ENCODE measurements at regions not wholly inside any gene's neighbourhood (a gene's known extent, or its start where the extent isn't known, plus 50 kb on each side); places are given as distances from the start of the nearest gene placed in this dataset.

DNA sequence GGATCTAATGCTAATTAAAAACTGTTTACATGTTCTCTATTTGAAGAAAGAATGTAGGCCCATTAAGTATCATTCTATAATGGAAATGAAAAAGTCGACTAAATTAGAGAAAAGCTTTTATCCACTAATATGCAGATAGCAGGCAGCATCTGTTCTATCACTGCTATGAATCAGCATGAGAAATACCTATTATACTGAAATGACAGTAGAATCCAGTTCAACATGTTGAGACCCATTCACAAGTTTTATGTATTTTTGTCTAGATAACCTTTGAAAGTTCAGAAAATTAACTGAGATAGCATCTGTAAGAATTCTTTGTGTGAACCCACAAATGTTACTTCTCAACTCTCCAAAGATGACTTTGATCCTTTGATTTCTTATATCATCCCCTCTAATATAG, 1254.4 kb upstream of the ADGRL3 start:
- ChIA-PET POLR2A (ENCODE audit: unreplicated experiment) (no interaction called here), CTCF (no interaction called here)
- ATAC-seq (no peak), DNase-seq (no peak)
- H3K79me2 ChIP-seq (ENCODE audit: low read length) = no peaks in the 10 kb centered on the region
- H3K9me2 ChIP-seq (replicated peaks; ENCODE audit: low read length) = no peaks in the 10 kb centered on the region
- no peak overlapping the region for H3K4me2 ChIP-seq (ENCODE audit: low read length)
- intact Hi-C loops (cut with micrococcal nuclease) = no loop called here
- no peaks in the 10 kb centered on the region for H3K9me3 ChIP-seq (ENCODE audit: low read length)
- H3F3A ChIP-seq (ENCODE audit: low read length, unreplicated experiment) = no peaks in the 10 kb centered on the region
- no peaks in the 10 kb centered on the region for H3K4me1 ChIP-seq (ENCODE audit: insufficient read depth, low read length)
- TF ChIP-seq EZH2phosphoT487 (IDR thresholded peaks at IDR 0.05; ENCODE audit: borderline replicate concordance, low read length) = no peak
- TF ChIP-seq, protein P1, sequence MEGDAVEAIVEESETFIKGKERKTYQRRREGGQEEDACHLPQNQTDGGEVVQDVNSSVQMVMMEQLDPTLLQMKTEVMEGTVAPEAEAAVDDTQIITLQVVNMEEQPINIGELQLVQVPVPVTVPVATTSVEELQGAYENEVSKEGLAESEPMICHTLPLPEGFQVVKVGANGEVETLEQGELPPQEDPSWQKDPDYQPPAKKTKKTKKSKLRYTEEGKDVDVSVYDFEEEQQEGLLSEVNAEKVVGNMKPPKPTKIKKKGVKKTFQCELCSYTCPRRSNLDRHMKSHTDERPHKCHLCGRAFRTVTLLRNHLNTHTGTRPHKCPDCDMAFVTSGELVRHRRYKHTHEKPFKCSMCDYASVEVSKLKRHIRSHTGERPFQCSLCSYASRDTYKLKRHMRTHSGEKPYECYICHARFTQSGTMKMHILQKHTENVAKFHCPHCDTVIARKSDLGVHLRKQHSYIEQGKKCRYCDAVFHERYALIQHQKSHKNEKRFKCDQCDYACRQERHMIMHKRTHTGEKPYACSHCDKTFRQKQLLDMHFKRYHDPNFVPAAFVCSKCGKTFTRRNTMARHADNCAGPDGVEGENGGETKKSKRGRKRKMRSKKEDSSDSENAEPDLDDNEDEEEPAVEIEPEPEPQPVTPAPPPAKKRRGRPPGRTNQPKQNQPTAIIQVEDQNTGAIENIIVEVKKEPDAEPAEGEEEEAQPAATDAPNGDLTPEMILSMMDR (conservative IDR thresholded peaks at IDR 0.05; ENCODE audit: low read depth, low read length) = no peak
- TF ChIP-seq EZH2 (IDR thresholded peaks at IDR 0.05; ENCODE audit: low read length, unreplicated experiment) = no peak
- no peak overlapping the region for H3K27ac ChIP-seq (ENCODE audit: low read length)
- BruUV-seq (replicated peaks) = no TSS peak
- H4K20me1 ChIP-seq (ENCODE audit: low read length) = no peaks in the 10 kb centered on the region
- no peaks in the 10 kb centered on the region for H3K27me3 ChIP-seq (ENCODE audit: low read length)
- no peaks in the 10 kb centered on the region for H3K36me3 ChIP-seq (ENCODE audit: low read depth, low read length)
- H3K9ac ChIP-seq (ENCODE audit: low read length) = no peak overlapping the region
- H3K4me3 ChIP-seq (ENCODE audit: low read length) = no peak overlapping the region
- H2AFZ ChIP-seq (ENCODE audit: low read length) = no peak overlapping the region

DNA sequence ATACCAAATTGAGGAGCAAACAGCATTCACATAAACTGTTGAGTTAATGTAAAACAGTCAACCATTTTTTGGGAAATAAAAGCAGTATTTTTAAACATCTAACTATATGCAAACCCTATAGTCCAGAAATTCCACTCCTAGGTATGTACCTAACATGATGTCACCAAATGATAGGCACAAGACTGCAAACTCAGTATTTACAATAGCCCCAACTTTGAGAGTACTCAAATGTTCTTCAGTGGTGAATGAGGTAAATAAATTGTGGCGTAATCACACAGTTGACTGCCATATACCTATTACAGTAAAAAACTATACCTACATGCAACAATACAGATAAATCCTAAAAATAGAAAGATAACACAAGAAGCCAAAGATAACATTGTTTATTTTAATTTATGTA, 1243.8 kb upstream of the ADGRL3 start:
- H3K4me3 ChIP-seq (ENCODE audit: low read length) = no peak overlapping the region
- no peaks in the 10 kb centered on the region for H3K4me1 ChIP-seq (ENCODE audit: insufficient read depth, low read length)
- intact Hi-C loops (cut with micrococcal nuclease) = no loop called here
- no peaks in the 10 kb centered on the region for H3K27me3 ChIP-seq (ENCODE audit: low read length)
- H3K9me2 ChIP-seq (replicated peaks; ENCODE audit: low read length) = no peaks in the 10 kb centered on the region
- no peaks in the 10 kb centered on the region for H3K79me2 ChIP-seq (ENCODE audit: low read length)
- H4K20me1 ChIP-seq (ENCODE audit: low read length) = no peaks in the 10 kb centered on the region
- ChIA-PET CTCF (no interaction called here), POLR2A (ENCODE audit: unreplicated experiment) (interaction anchor here (0.6 kb wide), 1 partner anchor 1615 kb away, joined by 4 read pairs; no protein-coding TSS in a partner anchor)
- BruUV-seq (replicated peaks) = no TSS peak
- TF ChIP-seq EZH2 (IDR thresholded peaks at IDR 0.05; ENCODE audit: low read length, unreplicated experiment) (no peak), EZH2phosphoT487 (IDR thresholded peaks at IDR 0.05; ENCODE audit: borderline replicate concordance, low read length) (no peak)
- TF ChIP-seq, protein P1 (conservative IDR thresholded peaks at IDR 0.05; ENCODE audit: low read depth, low read length) = no peak
- H2AFZ ChIP-seq (ENCODE audit: low read length) = no peak overlapping the region
- no peaks in the 10 kb centered on the region for H3K36me3 ChIP-seq (ENCODE audit: low read depth, low read length)
- ATAC-seq (no peak), DNase-seq (no peak)
- no peak overlapping the region for H3K27ac ChIP-seq (ENCODE audit: low read length)
- no peaks in the 10 kb centered on the region for H3K9me3 ChIP-seq (ENCODE audit: low read length)
- no peak overlapping the region for H3K9ac ChIP-seq (ENCODE audit: low read length)
- no peak overlapping the region for H3K4me2 ChIP-seq (ENCODE audit: low read length)
- H3F3A ChIP-seq (ENCODE audit: low read length, unreplicated experiment) = no peaks in the 10 kb centered on the region

DNA sequence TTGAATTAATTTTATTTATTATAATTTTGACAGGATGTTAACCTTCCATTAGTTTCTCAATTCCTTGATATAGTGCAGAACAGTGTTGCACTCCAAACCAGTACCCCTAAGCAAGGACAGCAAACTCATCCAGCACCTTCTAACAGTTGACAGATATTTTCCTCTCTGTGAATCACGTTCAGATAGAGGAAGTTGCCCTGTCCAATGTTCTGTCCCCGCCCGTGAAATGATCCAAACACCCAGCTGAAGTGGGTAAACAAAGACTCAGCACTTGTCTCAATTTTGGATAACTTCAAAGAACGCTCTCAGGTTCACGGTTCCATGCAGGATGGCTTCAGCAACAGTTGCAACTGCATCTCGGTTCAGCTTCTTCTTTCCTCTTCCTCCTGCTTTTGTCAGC, 1240.0 kb upstream of the ADGRL3 start:
- intact Hi-C loops (cut with micrococcal nuclease) = no loop called here
- ChIA-PET POLR2A (ENCODE audit: unreplicated experiment) (no interaction called here), CTCF (no interaction called here)
- Histone ChIP-seq H2AFZ (ENCODE audit: low read length) (no peak overlapping the region), H3K79me2 (ENCODE audit: low read length) (no peaks in the 10 kb centered on the region), H3F3A (ENCODE audit: low read length, unreplicated experiment) (no peaks in the 10 kb centered on the region), H3K4me3 (ENCODE audit: low read length) (no peak overlapping the region), H3K4me2 (ENCODE audit: low read length) (no peak overlapping the region), H3K36me3 (ENCODE audit: low read depth, low read length) (no peaks in the 10 kb centered on the region), H3K9me3 (ENCODE audit: low read length) (no peaks in the 10 kb centered on the region), H3K9ac (ENCODE audit: low read length) (no peak overlapping the region), H4K20me1 (ENCODE audit: low read length) (no peaks in the 10 kb centered on the region), H3K27ac (ENCODE audit: low read length) (no peak overlapping the region), H3K9me2 (replicated peaks; ENCODE audit: low read length) (no peaks in the 10 kb centered on the region), H3K27me3 (ENCODE audit: low read length) (no peaks in the 10 kb centered on the region), H3K4me1 (ENCODE audit: insufficient read depth, low read length) (no peaks in the 10 kb centered on the region)
- BruUV-seq (replicated peaks) = no TSS peak
- ATAC-seq (no peak), DNase-seq (no peak)
- no peak for TF ChIP-seq EZH2phosphoT487 (IDR thresholded peaks at IDR 0.05; ENCODE audit: borderline replicate concordance, low read length)
- TF ChIP-seq EZH2 (IDR thresholded peaks at IDR 0.05; ENCODE audit: low read length, unreplicated experiment) = no peak
- TF ChIP-seq, protein P1 (conservative IDR thresholded peaks at IDR 0.05; ENCODE audit: low read depth, low read length) = no peak

All from PC-3 (cell line).